Sigmoid colon (tissue), 6 donors: ENCODE measurements at regions not wholly inside any gene's neighbourhood (a gene's known extent, or its start where the extent isn't known, plus 50 kb on each side); places are given as distances from the start of the nearest gene placed in this dataset.

Experiments
- DNase-seq: peaks from one replicate; pipeline ENCODE4 v3.0.0-alpha.2; 2019
- H3K27ac ChIP-seq, 4 donors: fragments of 200-600 bp; sonication (generic); one replicate each; pipeline ENCODE4 v1.5.1; 2016 to 2019; ENCODE audit warnings: mild to moderate bottlenecking in 1 of 4
- H3K27me3 ChIP-seq, 3 donors: fragments of 200-600 bp; sonication (generic); one replicate each; pipeline ENCODE4 v1.5.1; 2019; ENCODE audit warnings: mild to moderate bottlenecking in 1 of 3
- H3K36me3 ChIP-seq, 4 donors: fragments of 200-600 bp; sonication (generic); one replicate each; pipeline ENCODE4 v1.5.1; 2016 to 2019
- H3K4me1 ChIP-seq, 4 donors: fragments of 200-600 bp; sonication (generic); one replicate each; pipeline ENCODE4 v1.5.1; 2017 to 2019
- H3K4me3 ChIP-seq, 4 donors: fragments of 200-600 bp; sonication (generic); one replicate each; pipeline ENCODE4 v1.5.1; 2017 to 2019; ENCODE audit warnings: mild to moderate bottlenecking in 2 of 4, moderate library complexity in 1 of 4
- H3K9me3 ChIP-seq, 4 donors: fragments of 200-600 bp in 3 of 4; sonication (generic) in 3 of 4; one replicate each; pipeline versions ENCODE4 v1.5.1 to v1.6.1; 2013 to 2019
- EP300 ChIP-seq, 4 donors: sonication (generic); formaldehyde crosslinking; IDR thresholded peaks; one replicate each; pipeline ENCODE4 v1.6.1; 2017; ENCODE audit warnings: antibody characterized with exemption in 4 of 4
- POLR2A ChIP-seq, 2 donors: fragments of 450-650 bp; IDR thresholded peaks; one replicate each; pipeline ENCODE4 v1.6.1; 2016; ENCODE audit warnings: antibody characterized with exemption in 2 of 2, mild to moderate bottlenecking in 2 of 2, moderate library complexity in 2 of 2
- POLR2AphosphoS5 ChIP-seq, 4 donors: sonication (generic); formaldehyde crosslinking; IDR thresholded peaks; one replicate each; pipeline ENCODE4 v1.6.1; 2017; ENCODE audit warnings: antibody characterized with exemption in 4 of 4
- WGBS, 2 donors: extraction: QIAGEN DNeasy Blood & Tissue Kit; methylation state at CpG; one replicate each; pipeline ENCODE4 v1.1.7; 2013; 5-methylcytosine and 5-hydroxymethylcytosine counted together
- intact Hi-C: fragments of 100-400 bp; cut with DNase I; formaldehyde crosslinking; loops from one replicate; pipeline ENCODE4 v1.15.1; 2023
- TF ChIP-seq, protein P1 (sequence below), 4 experiments: fragments of 450-650 bp in 3 of 4; fragments of 200-600 bp in 1 of 4; IDR thresholded peaks; one replicate each; pipeline ENCODE4 v1.5.1; 2016 to 2019; ENCODE audit warnings: antibody characterized with exemption in 4 of 4, mild to moderate bottlenecking in 3 of 4, moderate library complexity in 2 of 4
- donor health status: healthy with polysubstance abuse.
- donor health status: healthy.

DNA sequence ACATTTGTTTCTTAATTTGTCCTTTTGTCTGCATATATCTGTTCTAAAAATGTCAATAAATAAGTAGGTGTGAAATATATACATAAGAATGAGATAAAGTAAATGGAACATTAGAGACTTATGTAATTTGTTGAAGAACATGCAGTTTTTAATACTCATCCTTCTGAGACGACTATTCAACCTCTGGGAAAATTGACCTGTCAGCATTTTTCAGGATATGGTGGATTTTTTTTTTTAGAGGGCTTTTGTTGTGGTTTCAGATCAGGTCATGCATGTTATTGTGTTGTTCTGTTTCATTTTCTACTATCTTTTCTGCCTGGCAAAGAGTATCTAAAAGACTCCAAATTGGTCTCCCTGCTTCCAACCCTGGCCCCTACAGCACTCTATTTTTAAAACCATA, 97.3 kb downstream of the PCDH7 start:
- Histone ChIP-seq H3K27me3 (no peaks in the 10 kb centered on the region), H3K4me1 (peaks cover 0 to 20% (median 5%) of the 10 kb centered on the region in 4 donors), H3K9me3 (no peaks in the 10 kb centered on the region), H3K36me3 (no peaks in the 10 kb centered on the region), H3K4me3 (no peak overlapping the region), H3K27ac (no peak overlapping the region)
- intact Hi-C loops, result no loop called here
- 68 to 77% methylated on average over 1 of the region's 1 CpG for WGBS, 2 donors
- no peak for DNase-seq
- TF ChIP-seq POLR2A (IDR thresholded peaks at IDR 0.05) (no peak), EP300 (IDR thresholded peaks at IDR 0.05) (no peak), POLR2AphosphoS5 (IDR thresholded peaks at IDR 0.05) (no peak)
- TF ChIP-seq, protein P1, sequence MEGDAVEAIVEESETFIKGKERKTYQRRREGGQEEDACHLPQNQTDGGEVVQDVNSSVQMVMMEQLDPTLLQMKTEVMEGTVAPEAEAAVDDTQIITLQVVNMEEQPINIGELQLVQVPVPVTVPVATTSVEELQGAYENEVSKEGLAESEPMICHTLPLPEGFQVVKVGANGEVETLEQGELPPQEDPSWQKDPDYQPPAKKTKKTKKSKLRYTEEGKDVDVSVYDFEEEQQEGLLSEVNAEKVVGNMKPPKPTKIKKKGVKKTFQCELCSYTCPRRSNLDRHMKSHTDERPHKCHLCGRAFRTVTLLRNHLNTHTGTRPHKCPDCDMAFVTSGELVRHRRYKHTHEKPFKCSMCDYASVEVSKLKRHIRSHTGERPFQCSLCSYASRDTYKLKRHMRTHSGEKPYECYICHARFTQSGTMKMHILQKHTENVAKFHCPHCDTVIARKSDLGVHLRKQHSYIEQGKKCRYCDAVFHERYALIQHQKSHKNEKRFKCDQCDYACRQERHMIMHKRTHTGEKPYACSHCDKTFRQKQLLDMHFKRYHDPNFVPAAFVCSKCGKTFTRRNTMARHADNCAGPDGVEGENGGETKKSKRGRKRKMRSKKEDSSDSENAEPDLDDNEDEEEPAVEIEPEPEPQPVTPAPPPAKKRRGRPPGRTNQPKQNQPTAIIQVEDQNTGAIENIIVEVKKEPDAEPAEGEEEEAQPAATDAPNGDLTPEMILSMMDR (IDR thresholded peaks at IDR 0.05), result no peak

DNA sequence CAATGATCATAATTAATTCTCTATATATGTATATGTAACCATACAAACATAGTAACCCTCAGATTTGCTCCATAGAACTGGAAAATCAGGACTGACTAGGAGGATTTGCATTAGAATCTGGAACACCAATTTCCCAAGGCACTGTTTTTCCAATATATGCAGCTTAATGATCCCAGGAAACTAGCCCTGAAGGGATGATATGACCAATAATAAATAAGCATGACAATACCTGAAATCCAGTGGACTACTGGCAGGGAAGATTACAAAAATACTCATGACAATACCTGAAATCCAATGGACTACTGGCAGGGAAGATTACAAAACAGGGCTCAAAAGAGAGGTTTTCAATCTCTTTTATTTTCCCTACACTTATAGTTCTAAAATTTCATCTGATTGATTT, 98.4 kb downstream of the PCDH7 start:
- TF ChIP-seq, protein P1 (IDR thresholded peaks at IDR 0.05), result no peak
- no peak for TF ChIP-seq EP300 (IDR thresholded peaks at IDR 0.05)
- no peak for TF ChIP-seq POLR2A (IDR thresholded peaks at IDR 0.05)
- TF ChIP-seq POLR2AphosphoS5 (IDR thresholded peaks at IDR 0.05), result no peak
- H3K36me3 ChIP-seq, result no peaks in the 10 kb centered on the region
- H3K4me1 ChIP-seq, result peaks cover 0 to 20% (median 8%) of the 10 kb centered on the region in 4 donors
- H3K27ac ChIP-seq, result no peak overlapping the region
- no peaks in the 10 kb centered on the region for H3K9me3 ChIP-seq
- H3K4me3 ChIP-seq, result no peak overlapping the region
- intact Hi-C loops, result no loop called here
- no peaks in the 10 kb centered on the region for H3K27me3 ChIP-seq
- no peak for DNase-seq

DNA sequence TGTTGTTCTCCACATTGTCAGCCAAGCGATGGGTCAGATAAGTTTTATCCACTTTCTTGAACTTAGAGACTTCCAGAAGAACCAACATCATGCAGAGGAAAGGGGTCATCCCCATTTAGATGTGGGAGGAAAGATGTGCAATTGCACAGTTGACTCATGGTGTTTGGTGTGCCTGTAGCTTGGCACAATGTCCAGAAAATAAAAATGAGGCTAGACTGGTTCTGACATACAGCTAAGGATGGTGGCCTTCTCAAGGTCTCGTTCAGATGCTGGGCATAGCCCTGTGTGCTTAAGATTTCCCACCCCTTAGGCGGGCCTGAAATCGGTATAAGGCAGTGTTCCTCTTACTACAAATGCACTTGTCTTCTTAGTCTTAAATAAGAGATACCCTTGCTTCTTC, 101.1 kb downstream of the PCDH7 start:
- H3K4me1 ChIP-seq, result peaks cover 0 to 27% (median 8%) of the 10 kb centered on the region in 4 donors
- H3K36me3 ChIP-seq, result no peaks in the 10 kb centered on the region
- TF ChIP-seq, protein P1 (IDR thresholded peaks at IDR 0.05), result no peak
- TF ChIP-seq POLR2A (IDR thresholded peaks at IDR 0.05) (no peak), EP300 (IDR thresholded peaks at IDR 0.05) (no peak), POLR2AphosphoS5 (IDR thresholded peaks at IDR 0.05) (no peak)
- WGBS, 2 donors, result 91 to 93% methylated on average over 4 of the region's 4 CpGs
- no peak for DNase-seq
- H3K27ac ChIP-seq, result peak overlapping the region in 2 of 4 donors; percentile 42 to 53
- no peaks in the 10 kb centered on the region for H3K9me3 ChIP-seq
- H3K27me3 ChIP-seq, result no peaks in the 10 kb centered on the region
- no peak overlapping the region for H3K4me3 ChIP-seq
- intact Hi-C loops, result no loop called here

DNA sequence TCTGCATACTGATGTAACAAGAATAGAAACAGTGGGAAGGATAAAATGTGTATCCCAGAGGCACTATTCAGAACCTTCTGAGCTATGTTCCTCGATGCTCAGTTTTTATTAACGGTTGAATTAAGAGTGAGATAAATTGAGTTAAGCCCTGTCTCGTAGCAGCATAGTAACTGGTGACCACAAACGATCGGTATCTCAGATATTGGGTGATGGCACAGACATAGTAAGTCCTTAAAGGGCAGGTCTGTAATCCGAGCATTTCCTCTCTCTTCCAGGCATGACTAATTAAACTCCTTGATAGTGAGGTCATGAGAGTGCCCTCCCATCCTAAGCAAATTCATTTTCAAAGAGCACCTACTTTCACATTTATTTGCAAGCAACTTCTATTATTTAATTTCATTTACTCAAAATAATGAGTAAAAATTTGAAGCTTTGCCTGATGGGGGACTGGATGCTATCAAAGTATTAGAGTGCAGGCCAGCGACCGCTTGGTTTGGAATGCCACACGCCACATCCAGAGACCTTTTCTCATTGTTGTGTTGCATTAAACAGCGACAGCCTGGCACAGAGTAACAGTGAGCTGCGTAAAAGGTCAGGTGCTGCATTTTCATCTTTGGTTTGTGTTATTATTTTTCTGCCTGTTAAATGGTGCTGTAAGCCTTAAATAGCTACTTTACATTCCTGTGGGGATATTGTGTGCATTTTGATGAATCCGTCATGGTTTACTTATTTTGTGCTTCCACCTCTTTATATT, 101.9 kb downstream of the PCDH7 start:
- 83 to 87% methylated on average over 12 of the region's 12 CpGs for WGBS, 2 donors
- Histone ChIP-seq H3K4me3 (peak overlapping the region in 1 of 4 donors; percentile 7), H3K9me3 (no peaks in the 10 kb centered on the region), H3K36me3 (no peaks in the 10 kb centered on the region), H3K27me3 (no peaks in the 10 kb centered on the region), H3K4me1 (peaks cover 0 to 27% (median 8%) of the 10 kb centered on the region in 4 donors), H3K27ac (peak overlapping the region in 2 of 4 donors; percentile 42 to 53)
- TF ChIP-seq, protein P1 (IDR thresholded peaks at IDR 0.05), result no peak
- peak in 1 of 4 donors; percentile 12 for TF ChIP-seq POLR2AphosphoS5 (IDR thresholded peaks at IDR 0.05)
- no peak for DNase-seq
- intact Hi-C loops, result no loop called here
